HFFc6 (cell line): ENCODE measurements at regions not wholly inside any gene's neighbourhood (a gene's known extent, or its start where the extent isn't known, plus 50 kb on each side); places are given as distances from the start of the nearest gene placed in this dataset.
A peak's percentile ranks its signal among the peaks of the same experiment; 100 is the strongest.
"Not testable (repeated sequence)": the region's sequence is repeated elsewhere in the genome, so short reads cannot be mapped to it uniquely, and the experiment has no call there.

Experiments
- DNase-seq: peaks from one replicate; pipeline ENCODE4 v3.0.0-alpha.2; 2018
- H3K27ac Mint-ChIP-seq: 2 replicates; pipeline ENCODE4 v1.8.0; 2020; ENCODE audit warnings: mild to moderate bottlenecking, mixed read lengths
- H3K27me3 Mint-ChIP-seq: 2 replicates; pipeline ENCODE4 v1.8.0; 2021; ENCODE audit warnings: mild to moderate bottlenecking, moderate library complexity, mixed read lengths; ENCODE audit not compliant: insufficient read depth
- H3K36me3 Mint-ChIP-seq: 2 replicates; pipeline ENCODE4 v1.8.0; 2021; ENCODE audit warnings: low read depth, mixed read lengths
- H3K4me1 Mint-ChIP-seq: 2 replicates; pipeline ENCODE4 v1.8.0; 2020; ENCODE audit warnings: low read depth, mixed read lengths
- H3K4me3 Mint-ChIP-seq: 2 replicates; pipeline ENCODE4 v1.8.0; 2020; ENCODE audit warnings: mild to moderate bottlenecking, moderate library complexity, mixed read lengths
- H3K9me3 Mint-ChIP-seq: 2 replicates; pipeline ENCODE4 v1.8.0; 2020; ENCODE audit warnings: mild to moderate bottlenecking, mixed read lengths
- CTCF ChIP-seq: fragments of 200-600 bp; sonication (generic); IDR thresholded peaks from 2 replicates; pipeline ENCODE4 v1.5.0; 2021; ENCODE audit warnings: antibody characterized with exemption, mild to moderate bottlenecking

DNA sequence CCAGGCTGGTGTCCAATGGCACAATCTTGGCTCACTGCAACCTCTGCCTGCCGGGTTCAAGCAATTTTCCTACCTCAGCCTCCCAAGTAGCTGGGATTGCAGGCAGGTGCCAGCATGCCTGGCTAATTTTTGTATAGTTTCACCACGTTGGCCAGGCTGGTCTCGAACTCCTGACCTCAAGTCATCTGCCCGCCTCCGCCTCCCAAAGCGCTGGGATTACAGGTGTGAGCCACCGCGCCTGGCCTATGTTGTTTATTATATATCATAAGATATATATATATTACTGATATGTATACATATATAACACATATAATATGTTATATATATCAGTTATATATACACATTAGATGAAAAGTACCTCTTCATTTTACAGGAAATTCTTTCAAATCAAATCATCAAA, 914.7 kb downstream of the FOXD4L5 start:
- not testable (repeated sequence) for DNase-seq, H3K9me3 Mint-ChIP-seq, H3K4me3 Mint-ChIP-seq, H3K27me3 Mint-ChIP-seq, H3K27ac Mint-ChIP-seq, H3K4me1 Mint-ChIP-seq, H3K36me3 Mint-ChIP-seq

- not testable (repeated sequence) for H3K4me3 Mint-ChIP-seq, H3K9me3 Mint-ChIP-seq, H3K36me3 Mint-ChIP-seq
Observed at GRCh38 chr9:64369644-64370043, 915.4 kb downstream of the FOXD4L5 start.

GRCh38 chr9:64369114-64369513, 915.9 kb downstream of the FOXD4L5 start:
- not testable (repeated sequence) for H3K9me3 Mint-ChIP-seq, H3K27ac Mint-ChIP-seq, H3K4me3 Mint-ChIP-seq, H3K4me1 Mint-ChIP-seq, H3K27me3 Mint-ChIP-seq, H3K36me3 Mint-ChIP-seq
- peak; percentile 21; the same call in 1 of the 2 replicates for TF ChIP-seq CTCF
- DNase-seq: peak; percentile 15

More at GRCh38 chr9:64369644-64370043, 915.4 kb downstream of the FOXD4L5 start:
- H3K27me3 Mint-ChIP-seq, DNase-seq, H3K4me1 Mint-ChIP-seq, H3K27ac Mint-ChIP-seq: not testable (repeated sequence)

DNA sequence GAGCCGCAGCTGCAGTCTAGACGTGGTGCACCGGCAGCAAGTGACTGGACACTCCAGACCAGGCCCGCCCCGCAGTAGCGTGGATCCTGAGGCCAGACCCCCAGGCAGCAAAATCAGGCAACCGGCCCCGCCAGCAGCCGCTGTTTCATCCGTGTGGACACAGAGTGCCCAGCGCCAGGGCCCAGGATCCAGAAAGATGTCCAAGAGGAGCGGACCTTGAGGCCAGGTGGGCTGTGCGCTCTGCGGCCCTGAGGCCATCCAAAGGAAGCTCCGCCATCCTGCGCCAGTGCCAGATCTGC, 916.4 kb downstream of the FOXD4L5 start:
- H3K36me3 Mint-ChIP-seq, H3K9me3 Mint-ChIP-seq, DNase-seq, H3K4me1 Mint-ChIP-seq, H3K4me3 Mint-ChIP-seq, H3K27me3 Mint-ChIP-seq, H3K27ac Mint-ChIP-seq: not testable (repeated sequence)

DNA sequence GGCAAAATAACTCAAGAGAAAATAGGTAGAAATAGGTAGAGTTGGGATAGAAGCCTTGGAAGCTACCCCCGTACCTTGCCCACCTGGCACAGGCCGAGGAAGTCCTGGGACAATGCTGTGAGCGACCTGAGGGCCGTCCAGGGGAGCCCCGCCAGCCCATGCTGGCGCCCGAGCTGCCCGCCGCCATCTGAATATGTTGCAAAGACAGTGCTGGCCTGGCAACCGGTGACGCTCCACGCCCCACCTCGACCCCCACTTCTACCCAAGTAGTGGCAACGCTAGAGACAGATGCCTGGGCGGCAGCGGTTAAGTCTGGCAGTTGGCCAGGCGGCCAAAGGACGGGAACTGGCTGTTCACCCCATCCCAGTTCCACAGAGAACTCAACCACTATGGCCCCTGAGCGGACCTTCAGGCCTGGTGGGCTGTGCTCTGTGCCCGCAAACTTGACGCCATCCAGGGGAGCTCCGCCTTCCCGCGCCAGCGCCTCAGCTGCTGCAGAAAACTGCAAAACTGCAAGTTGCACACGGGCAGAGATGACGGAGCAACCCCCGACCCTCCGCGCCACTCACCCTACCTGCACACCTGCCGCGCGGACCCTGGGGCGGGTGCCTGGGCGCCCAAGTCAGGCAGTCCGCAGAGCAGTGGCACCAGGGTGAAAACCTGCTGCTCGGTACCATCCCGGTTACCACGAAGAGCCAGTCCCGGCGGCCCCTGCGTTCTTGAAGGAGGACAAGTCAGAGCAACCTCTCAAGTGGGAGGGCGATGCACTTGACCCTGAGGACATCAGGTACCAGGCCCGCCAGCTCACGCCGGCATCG, 917.0 kb downstream of the FOXD4L5 start:
- H3K27ac Mint-ChIP-seq, H3K27me3 Mint-ChIP-seq, DNase-seq, H3K4me1 Mint-ChIP-seq, H3K4me3 Mint-ChIP-seq, H3K9me3 Mint-ChIP-seq, H3K36me3 Mint-ChIP-seq: not testable (repeated sequence)
